Stimulated activated naive CD8-positive, alpha-beta T cell treated with anti-CD3 and anti-CD28 coated beads, Interleukin-15, Interleukin-2, amounts not matched to agents 100 ng/mL and 50 ng/mL, for 24 hours (primary cell): ENCODE measurements at regions not wholly inside any gene's neighbourhood (a gene's known extent, or its start where the extent isn't known, plus 50 kb on each side); places are given as distances from the start of the nearest gene placed in this dataset.
"Not testable (repeated sequence)": the region's sequence is repeated elsewhere in the genome, so short reads cannot be mapped to it uniquely, and the experiment has no call there.

Experiments
- H3K27ac Mint-ChIP-seq: one replicate; pipeline ENCODE4 v1.8.0; 2021; ENCODE audit warnings: mild to moderate bottlenecking, mixed read lengths
- H3K27me3 Mint-ChIP-seq: one replicate; pipeline ENCODE4 v1.8.0; 2021; ENCODE audit warnings: mixed read lengths
- H3K36me3 Mint-ChIP-seq: one replicate; pipeline ENCODE4 v1.8.0; 2021; ENCODE audit warnings: low read depth, mixed read lengths
- H3K4me1 Mint-ChIP-seq: one replicate; pipeline ENCODE4 v1.8.0; 2021; ENCODE audit warnings: low read depth, mixed read lengths
- H3K4me3 Mint-ChIP-seq: one replicate; pipeline ENCODE4 v1.8.0; 2021; ENCODE audit warnings: mild to moderate bottlenecking, mixed read lengths
- H3K9me3 Mint-ChIP-seq: one replicate; pipeline ENCODE4 v1.8.0; 2021; ENCODE audit warnings: mixed read lengths

GRCh38 chr4:123014038-123014437 lies 91.6 kb upstream of the NUDT6 start:
- H3K4me3 Mint-ChIP-seq, result no peak overlapping the region
- H3K27ac Mint-ChIP-seq, result no peak overlapping the region

GRCh38 chr4:123017078-123017477 lies 94.7 kb upstream of the NUDT6 start:
- no peak overlapping the region for H3K27ac Mint-ChIP-seq
- H3K9me3 Mint-ChIP-seq, result no peaks in the 10 kb centered on the region
- H3K4me1 Mint-ChIP-seq, result no peaks in the 10 kb centered on the region
- peaks cover 32% of the 10 kb centered on the region for H3K36me3 Mint-ChIP-seq
- H3K4me3 Mint-ChIP-seq, result no peak overlapping the region
- H3K27me3 Mint-ChIP-seq, result no peaks in the 10 kb centered on the region

More at GRCh38 chr4:123014038-123014437, 91.6 kb upstream of the NUDT6 start:
- Mint-ChIP-seq H3K4me1 (no peaks in the 10 kb centered on the region), H3K9me3 (no peaks in the 10 kb centered on the region), H3K36me3 (peaks cover 41% of the 10 kb centered on the region), H3K27me3 (no peaks in the 10 kb centered on the region)

- H3K27me3 Mint-ChIP-seq, result no peaks in the 10 kb centered on the region
- no peak overlapping the region for H3K4me3 Mint-ChIP-seq
- H3K27ac Mint-ChIP-seq, result no peak overlapping the region
- H3K36me3 Mint-ChIP-seq, result peaks cover 27% of the 10 kb centered on the region
- no peaks in the 10 kb centered on the region for H3K4me1 Mint-ChIP-seq
- no peaks in the 10 kb centered on the region for H3K9me3 Mint-ChIP-seq
Observed at GRCh38 chr4:123017636-123018395, 95.4 kb upstream of the NUDT6 start.

- no peak overlapping the region for H3K27ac Mint-ChIP-seq
- H3K4me3 Mint-ChIP-seq, result no peak overlapping the region
- peaks cover 25% of the 10 kb centered on the region for H3K36me3 Mint-ChIP-seq
- no peaks in the 10 kb centered on the region for H3K4me1 Mint-ChIP-seq
- no peaks in the 10 kb centered on the region for H3K27me3 Mint-ChIP-seq
- no peaks in the 10 kb centered on the region for H3K9me3 Mint-ChIP-seq
Observed at GRCh38 chr4:123018396-123018775, 96.0 kb upstream of the NUDT6 start.

- Mint-ChIP-seq H3K36me3 (peaks cover 24% of the 10 kb centered on the region), H3K27me3 (no peaks in the 10 kb centered on the region), H3K4me1 (no peaks in the 10 kb centered on the region), H3K4me3 (no peak overlapping the region), H3K9me3 (no peaks in the 10 kb centered on the region), H3K27ac (no peak overlapping the region)
Observed at GRCh38 chr4:123020285-123020684, 97.9 kb upstream of the NUDT6 start.

GRCh38 chr4:123023647-123024046 lies 101.2 kb upstream of the NUDT6 start:
- peaks cover 43% of the 10 kb centered on the region for H3K36me3 Mint-ChIP-seq
- peaks cover 4% of the 10 kb centered on the region for H3K4me1 Mint-ChIP-seq
- H3K9me3 Mint-ChIP-seq, result no peaks in the 10 kb centered on the region
- no peak overlapping the region for H3K27ac Mint-ChIP-seq
- no peak overlapping the region for H3K4me3 Mint-ChIP-seq
- H3K27me3 Mint-ChIP-seq, result no peaks in the 10 kb centered on the region

- peaks cover 50% of the 10 kb centered on the region for H3K36me3 Mint-ChIP-seq
- no peaks in the 10 kb centered on the region for H3K27me3 Mint-ChIP-seq
- no peak overlapping the region for H3K4me3 Mint-ChIP-seq
- H3K4me1 Mint-ChIP-seq, result peaks cover 4% of the 10 kb centered on the region
- H3K9me3 Mint-ChIP-seq, result no peaks in the 10 kb centered on the region
- no peak overlapping the region for H3K27ac Mint-ChIP-seq
Observed at GRCh38 chr4:123024710-123025109, 102.3 kb upstream of the NUDT6 start.

GRCh38 chr4:123025398-123025797 lies 103.0 kb upstream of the NUDT6 start:
- Mint-ChIP-seq H3K27me3 (no peaks in the 10 kb centered on the region), H3K4me3 (no peak overlapping the region), H3K4me1 (peaks cover 4% of the 10 kb centered on the region), H3K9me3 (no peaks in the 10 kb centered on the region), H3K36me3 (peaks cover 45% of the 10 kb centered on the region), H3K27ac (no peak overlapping the region)

- H3K4me1 Mint-ChIP-seq, H3K27me3 Mint-ChIP-seq, H3K9me3 Mint-ChIP-seq, H3K27ac Mint-ChIP-seq, H3K4me3 Mint-ChIP-seq: not testable (repeated sequence)
- H3K36me3 Mint-ChIP-seq, result peaks cover 45% of the 10 kb centered on the region
Observed at GRCh38 chr4:123026015-123026414, 103.6 kb upstream of the NUDT6 start.

GRCh38 chr4:123031664-123032063 lies 109.3 kb upstream of the NUDT6 start:
- H3K27me3 Mint-ChIP-seq, result no peaks in the 10 kb centered on the region
- no peak overlapping the region for H3K4me3 Mint-ChIP-seq
- peaks cover 34% of the 10 kb centered on the region for H3K36me3 Mint-ChIP-seq
- no peaks in the 10 kb centered on the region for H3K4me1 Mint-ChIP-seq
- no peaks in the 10 kb centered on the region for H3K9me3 Mint-ChIP-seq
- no peak overlapping the region for H3K27ac Mint-ChIP-seq

- no peak overlapping the region for H3K27ac Mint-ChIP-seq
- no peaks in the 10 kb centered on the region for H3K27me3 Mint-ChIP-seq
- H3K4me1 Mint-ChIP-seq, result no peaks in the 10 kb centered on the region
- no peak overlapping the region for H3K4me3 Mint-ChIP-seq
- H3K9me3 Mint-ChIP-seq, result no peaks in the 10 kb centered on the region
- H3K36me3 Mint-ChIP-seq, result peaks cover 23% of the 10 kb centered on the region
Observed at GRCh38 chr4:123034023-123034422, 111.6 kb upstream of the NUDT6 start.

GRCh38 chr4:123035239-123035638 lies 112.8 kb upstream of the NUDT6 start:
- peaks cover 27% of the 10 kb centered on the region for H3K36me3 Mint-ChIP-seq
- no peaks in the 10 kb centered on the region for H3K9me3 Mint-ChIP-seq
- no peaks in the 10 kb centered on the region for H3K4me1 Mint-ChIP-seq
- no peaks in the 10 kb centered on the region for H3K27me3 Mint-ChIP-seq
- no peak overlapping the region for H3K4me3 Mint-ChIP-seq
- H3K27ac Mint-ChIP-seq, result no peak overlapping the region

GRCh38 chr4:123037804-123038203 lies 115.4 kb upstream of the NUDT6 start:
- no peaks in the 10 kb centered on the region for H3K27me3 Mint-ChIP-seq
- H3K4me1 Mint-ChIP-seq, result no peaks in the 10 kb centered on the region
- H3K27ac Mint-ChIP-seq, result no peak overlapping the region
- no peak overlapping the region for H3K4me3 Mint-ChIP-seq
- H3K9me3 Mint-ChIP-seq, result peaks cover 11% of the 10 kb centered on the region
- H3K36me3 Mint-ChIP-seq, result peaks cover 33% of the 10 kb centered on the region

- Mint-ChIP-seq H3K27me3 (no peaks in the 10 kb centered on the region), H3K36me3 (peaks cover 66% of the 10 kb centered on the region), H3K9me3 (peaks cover 22% of the 10 kb centered on the region), H3K27ac (no peak overlapping the region), H3K4me3 (no peak overlapping the region), H3K4me1 (no peaks in the 10 kb centered on the region)
Observed at GRCh38 chr4:123042095-123042494, 119.7 kb upstream of the NUDT6 start.

- Mint-ChIP-seq H3K4me1 (no peaks in the 10 kb centered on the region), H3K9me3 (peaks cover 29% of the 10 kb centered on the region), H3K4me3 (no peak overlapping the region), H3K27me3 (no peaks in the 10 kb centered on the region), H3K27ac (no peak overlapping the region), H3K36me3 (peaks cover 74% of the 10 kb centered on the region)
Observed at GRCh38 chr4:123043013-123043412, 120.6 kb upstream of the NUDT6 start.

- H3K27me3 Mint-ChIP-seq, result no peaks in the 10 kb centered on the region
- H3K4me3 Mint-ChIP-seq, result no peak overlapping the region
- H3K36me3 Mint-ChIP-seq, result peaks cover 77% of the 10 kb centered on the region
- H3K4me1 Mint-ChIP-seq, result no peaks in the 10 kb centered on the region
- peaks cover 35% of the 10 kb centered on the region for H3K9me3 Mint-ChIP-seq
- H3K27ac Mint-ChIP-seq, result no peak overlapping the region
Observed at GRCh38 chr4:123043793-123044425, 121.5 kb upstream of the NUDT6 start.
